HEK293 (cell line): ENCODE measurements at regions not wholly inside any gene's neighbourhood (a gene's known extent, or its start where the extent isn't known, plus 50 kb on each side); places are given as distances from the start of the nearest gene placed in this dataset.

ENCODE experiments used
- CTCF ChIA-PET: fragments of 350-600 bp; formaldehyde crosslinking; extraction: SDS; loops from one replicate; lab custom pipeline; 2021; ENCODE audit warnings: antibody characterized with exemption; lab: Yijun Ruan, JAX
- POLR2A ChIA-PET: fragments of 300-600 bp; formaldehyde crosslinking; extraction: SDS; loops from one replicate; lab custom pipeline; 2020; ENCODE audit warnings: antibody characterized with exemption, inconsistent platforms; lab: Yijun Ruan, JAX
- H3K27ac ChIP-seq: fragments of 200-500 bp; sonication (Bioruptor generic); 2 replicates; pipeline ENCODE4 v1.5.1; 2014; ENCODE audit warnings: low read depth, low read length, control low read depth, inconsistent platforms; ENCODE audit errors: extremely low read depth
- H3K36me3 ChIP-seq, 2 experiments: fragments of 200-500 bp in 1 of 2; sonication (Bioruptor generic) in 1 of 2; 1 replicate in 1 of 2; 2 replicates in 1 of 2; pipeline ENCODE4 v1.5.1; 2014 to 2017; ENCODE audit warnings: inconsistent platforms in 2 of 2, low read length in 2 of 2; ENCODE audit not compliant: control insufficient read depth in 2 of 2, insufficient read depth in 1 of 2
- H3K4me1 ChIP-seq: fragments of 200-500 bp; sonication (Bioruptor generic); 2 replicates; pipeline ENCODE4 v1.5.1; 2014; ENCODE audit warnings: mild to moderate bottlenecking, low read length, inconsistent platforms; ENCODE audit not compliant: control insufficient read depth, insufficient read depth
- H3K4me3 ChIP-seq: 2 replicates; pipeline ENCODE4 v1.5.1; 2011; ENCODE audit warnings: low read depth, mild to moderate bottlenecking, control low read depth, low read length, moderate library complexity
- H3K9me3 ChIP-seq: fragments of 200-500 bp; sonication (Bioruptor generic); 2 replicates; pipeline ENCODE4 v1.5.1; 2014; ENCODE audit warnings: low read depth, low read length, inconsistent platforms; ENCODE audit not compliant: control insufficient read depth, insufficient read depth
- FEZF1 ChIP-seq: fragments of 450-650 bp; formaldehyde crosslinking; IDR thresholded peaks from 2 replicates; pipeline ENCODE4 v1.5.1; 2016; ENCODE audit warnings: missing biosample characterization, missing genetic modification characterization
- HOXD13 ChIP-seq: sonication (generic); formaldehyde crosslinking; IDR thresholded peaks from 2 replicates; pipeline ENCODE4 v1.8.0; 2022; ENCODE audit warnings: missing genetic modification reagents, borderline replicate concordance
- MYNN ChIP-seq: fragments of 450-650 bp; formaldehyde crosslinking; IDR thresholded peaks from 2 replicates; pipeline ENCODE4 v1.5.1; 2016; ENCODE audit warnings: missing biosample characterization, missing genetic modification characterization, borderline replicate concordance
- SETDB1 ChIP-seq: IDR thresholded peaks from one replicate; pipeline ENCODE4 v1.6.1; 2017; ENCODE audit warnings: mild to moderate bottlenecking, low read length, moderate library complexity, mixed read lengths; ENCODE audit not compliant: insufficient read length
- WT1 ChIP-seq: fragments of 450-650 bp; formaldehyde crosslinking; IDR thresholded peaks from 2 replicates; pipeline ENCODE4 v1.5.1; 2016; ENCODE audit warnings: missing biosample characterization, missing genetic modification characterization
- ZEB2 ChIP-seq: fragments of 450-650 bp; formaldehyde crosslinking; IDR thresholded peaks from 2 replicates; pipeline ENCODE4 v1.5.1; 2016; ENCODE audit warnings: missing biosample characterization, missing genetic modification characterization
- ZFP3 ChIP-seq: fragments of 450-650 bp; formaldehyde crosslinking; IDR thresholded peaks from 2 replicates; pipeline ENCODE4 v1.5.1; 2016; ENCODE audit warnings: low read depth, missing biosample characterization, missing genetic modification characterization
- ZFP41 ChIP-seq: fragments of 450-650 bp; formaldehyde crosslinking; IDR thresholded peaks from 2 replicates; pipeline ENCODE4 v1.5.1; 2016; ENCODE audit warnings: missing biosample characterization, missing genetic modification characterization, borderline replicate concordance
- ZNF138 ChIP-seq: fragments of 450-650 bp; formaldehyde crosslinking; IDR thresholded peaks from 2 replicates; pipeline ENCODE4 v1.5.1; 2016; ENCODE audit warnings: missing biosample characterization, missing genetic modification characterization, borderline replicate concordance
- ZNF140 ChIP-seq: fragments of 450-650 bp; formaldehyde crosslinking; IDR thresholded peaks from 2 replicates; pipeline ENCODE4 v1.5.1; 2016; ENCODE audit warnings: missing biosample characterization, missing genetic modification characterization
- ZNF155 ChIP-seq: fragments of 450-650 bp; formaldehyde crosslinking; IDR thresholded peaks from 2 replicates; pipeline ENCODE4 v1.5.1; 2016; ENCODE audit warnings: missing biosample characterization, missing genetic modification characterization
- ZNF223 ChIP-seq: fragments of 450-650 bp; formaldehyde crosslinking; IDR thresholded peaks from 2 replicates; pipeline ENCODE4 v1.5.1; 2016; ENCODE audit warnings: missing biosample characterization, missing genetic modification characterization
- ZNF23 ChIP-seq: fragments of 450-650 bp; formaldehyde crosslinking; IDR thresholded peaks from 2 replicates; pipeline ENCODE4 v1.5.1; 2016; ENCODE audit warnings: missing biosample characterization, missing genetic modification characterization, borderline replicate concordance
- ZNF366 ChIP-seq: fragments of 450-650 bp; formaldehyde crosslinking; conservative IDR thresholded peaks from 2 replicates; pipeline ENCODE4 v1.5.1; 2016; ENCODE audit warnings: missing biosample characterization, missing genetic modification characterization
- ZNF530 ChIP-seq: fragments of 450-650 bp; formaldehyde crosslinking; IDR thresholded peaks from 2 replicates; pipeline ENCODE4 v1.5.1; 2016; ENCODE audit warnings: low read depth, missing biosample characterization, missing genetic modification characterization
- ZNF660 ChIP-seq: fragments of 450-650 bp; IDR thresholded peaks from 2 replicates; pipeline ENCODE4 v1.5.1; 2018; ENCODE audit warnings: missing biosample characterization, mild to moderate bottlenecking, missing genetic modification characterization
- TF ChIP-seq, protein P1 (sequence below): fragments of 450-650 bp; formaldehyde crosslinking; IDR thresholded peaks from 2 replicates; pipeline ENCODE4 v1.5.1; 2016; ENCODE audit warnings: missing biosample characterization, missing genetic modification characterization, borderline replicate concordance
- TF ChIP-seq, protein P2 (sequence below): fragments of 450-650 bp; formaldehyde crosslinking; conservative IDR thresholded peaks from 2 replicates; pipeline ENCODE4 v1.5.1; 2016; ENCODE audit warnings: low read depth, missing biosample characterization, missing genetic modification characterization
- TF ChIP-seq, protein P3 (sequence below): fragments of 450-650 bp; formaldehyde crosslinking; IDR thresholded peaks from 2 replicates; pipeline ENCODE4 v1.5.1; 2016; ENCODE audit warnings: missing biosample characterization, missing genetic modification characterization, low read depth
- TF ChIP-seq, protein P4 (sequence below): fragments of 450-650 bp; formaldehyde crosslinking; conservative IDR thresholded peaks from 2 replicates; pipeline ENCODE4 v1.5.1; 2016; ENCODE audit warnings: low read depth, missing biosample characterization, missing genetic modification characterization

DNA sequence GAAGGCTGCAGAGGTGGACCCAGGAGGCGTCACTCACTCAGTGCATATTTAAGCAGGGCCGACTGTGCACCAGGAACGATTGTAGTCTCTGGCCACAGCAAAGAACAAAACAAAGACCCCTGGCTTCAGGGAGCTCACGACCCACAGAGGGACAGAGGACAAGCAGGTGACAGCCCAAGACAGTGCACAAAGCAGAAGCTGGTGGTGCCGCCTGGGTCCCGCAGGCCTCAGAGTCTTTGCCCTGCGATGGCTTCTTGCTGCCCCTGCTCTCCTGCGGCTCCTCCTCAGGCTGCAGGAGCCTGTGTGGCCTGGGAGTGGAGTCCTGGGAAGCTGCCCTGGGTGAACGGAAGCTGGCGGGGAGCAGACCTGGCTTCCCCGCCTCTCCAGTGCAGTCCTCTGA is 300.0 kb downstream of the PREX1 start:
- POLR2A ChIA-PET, result no interaction called here
- Histone ChIP-seq H3K4me1 (no peaks in the 10 kb centered on the region), H3K27ac (no peak overlapping the region), H3K4me3 (no peak overlapping the region), H3K36me3 (no peaks in the 10 kb centered on the region), H3K9me3 (no peaks in the 10 kb centered on the region)
- TF ChIP-seq, protein P1, sequence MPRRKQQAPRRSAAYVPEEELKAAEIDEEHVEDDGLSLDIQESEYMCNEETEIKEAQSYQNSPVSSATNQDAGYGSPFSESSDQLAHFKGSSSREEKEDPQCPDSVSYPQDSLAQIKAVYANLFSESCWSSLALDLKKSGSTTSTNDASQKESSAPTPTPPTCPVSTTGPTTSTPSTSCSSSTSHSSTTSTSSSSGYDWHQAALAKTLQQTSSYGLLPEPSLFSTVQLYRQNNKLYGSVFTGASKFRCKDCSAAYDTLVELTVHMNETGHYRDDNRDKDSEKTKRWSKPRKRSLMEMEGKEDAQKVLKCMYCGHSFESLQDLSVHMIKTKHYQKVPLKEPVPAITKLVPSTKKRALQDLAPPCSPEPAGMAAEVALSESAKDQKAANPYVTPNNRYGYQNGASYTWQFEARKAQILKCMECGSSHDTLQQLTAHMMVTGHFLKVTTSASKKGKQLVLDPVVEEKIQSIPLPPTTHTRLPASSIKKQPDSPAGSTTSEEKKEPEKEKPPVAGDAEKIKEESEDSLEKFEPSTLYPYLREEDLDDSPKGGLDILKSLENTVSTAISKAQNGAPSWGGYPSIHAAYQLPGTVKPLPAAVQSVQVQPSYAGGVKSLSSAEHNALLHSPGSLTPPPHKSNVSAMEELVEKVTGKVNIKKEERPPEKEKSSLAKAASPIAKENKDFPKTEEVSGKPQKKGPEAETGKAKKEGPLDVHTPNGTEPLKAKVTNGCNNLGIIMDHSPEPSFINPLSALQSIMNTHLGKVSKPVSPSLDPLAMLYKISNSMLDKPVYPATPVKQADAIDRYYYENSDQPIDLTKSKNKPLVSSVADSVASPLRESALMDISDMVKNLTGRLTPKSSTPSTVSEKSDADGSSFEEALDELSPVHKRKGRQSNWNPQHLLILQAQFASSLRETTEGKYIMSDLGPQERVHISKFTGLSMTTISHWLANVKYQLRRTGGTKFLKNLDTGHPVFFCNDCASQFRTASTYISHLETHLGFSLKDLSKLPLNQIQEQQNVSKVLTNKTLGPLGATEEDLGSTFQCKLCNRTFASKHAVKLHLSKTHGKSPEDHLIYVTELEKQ (tag by site-specific recombination), result no peak
- TF ChIP-seq ZEB2, result no peak
- TF ChIP-seq ZNF138 (tag by site-specific recombination), result no peak
- no peak for TF ChIP-seq FEZF1 (tag by site-specific recombination)
- TF ChIP-seq ZNF660 (tag by site-specific recombination), result no peak
- no peak for TF ChIP-seq ZFP41 (tag by site-specific recombination)
- no peak for TF ChIP-seq ZFP3 (tag by site-specific recombination)
- TF ChIP-seq ZNF155 (tag by site-specific recombination), result no peak
- TF ChIP-seq HOXD13 (CRISPR knock-in tag), result no peak
- TF ChIP-seq MYNN (tag by site-specific recombination), result no peak
- TF ChIP-seq ZNF23 (tag by site-specific recombination), result no peak
- CTCF ChIA-PET, result interaction anchor here (1.0 to 1.9 kb wide), 2 partner anchors 93 to 107 kb away, joined by 3 to 6 read pairs; no protein-coding TSS in a partner anchor

DNA sequence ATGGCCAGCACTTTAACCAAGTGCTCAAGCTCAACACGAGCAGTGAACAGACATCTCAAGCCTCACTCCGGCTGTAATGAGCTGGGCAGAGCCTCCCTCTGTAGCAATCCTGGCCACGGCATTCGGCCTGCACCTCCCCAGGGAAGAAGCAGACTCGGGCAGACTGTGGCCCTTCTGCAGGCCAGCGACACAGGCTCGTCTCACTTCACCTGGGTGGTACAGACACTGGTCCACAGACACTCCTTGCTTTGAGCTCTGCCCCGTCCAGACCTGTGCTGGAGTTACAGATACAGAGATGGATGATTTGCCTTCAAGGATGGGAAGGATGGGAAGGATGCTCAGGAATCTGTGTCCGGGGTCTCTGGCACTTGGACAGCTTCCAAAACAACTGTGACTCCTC is 300.9 kb downstream of the PREX1 start:
- TF ChIP-seq ZNF223 (tag by site-specific recombination), result no peak
- TF ChIP-seq WT1 (tag by site-specific recombination), result no peak
- TF ChIP-seq, protein P2, sequence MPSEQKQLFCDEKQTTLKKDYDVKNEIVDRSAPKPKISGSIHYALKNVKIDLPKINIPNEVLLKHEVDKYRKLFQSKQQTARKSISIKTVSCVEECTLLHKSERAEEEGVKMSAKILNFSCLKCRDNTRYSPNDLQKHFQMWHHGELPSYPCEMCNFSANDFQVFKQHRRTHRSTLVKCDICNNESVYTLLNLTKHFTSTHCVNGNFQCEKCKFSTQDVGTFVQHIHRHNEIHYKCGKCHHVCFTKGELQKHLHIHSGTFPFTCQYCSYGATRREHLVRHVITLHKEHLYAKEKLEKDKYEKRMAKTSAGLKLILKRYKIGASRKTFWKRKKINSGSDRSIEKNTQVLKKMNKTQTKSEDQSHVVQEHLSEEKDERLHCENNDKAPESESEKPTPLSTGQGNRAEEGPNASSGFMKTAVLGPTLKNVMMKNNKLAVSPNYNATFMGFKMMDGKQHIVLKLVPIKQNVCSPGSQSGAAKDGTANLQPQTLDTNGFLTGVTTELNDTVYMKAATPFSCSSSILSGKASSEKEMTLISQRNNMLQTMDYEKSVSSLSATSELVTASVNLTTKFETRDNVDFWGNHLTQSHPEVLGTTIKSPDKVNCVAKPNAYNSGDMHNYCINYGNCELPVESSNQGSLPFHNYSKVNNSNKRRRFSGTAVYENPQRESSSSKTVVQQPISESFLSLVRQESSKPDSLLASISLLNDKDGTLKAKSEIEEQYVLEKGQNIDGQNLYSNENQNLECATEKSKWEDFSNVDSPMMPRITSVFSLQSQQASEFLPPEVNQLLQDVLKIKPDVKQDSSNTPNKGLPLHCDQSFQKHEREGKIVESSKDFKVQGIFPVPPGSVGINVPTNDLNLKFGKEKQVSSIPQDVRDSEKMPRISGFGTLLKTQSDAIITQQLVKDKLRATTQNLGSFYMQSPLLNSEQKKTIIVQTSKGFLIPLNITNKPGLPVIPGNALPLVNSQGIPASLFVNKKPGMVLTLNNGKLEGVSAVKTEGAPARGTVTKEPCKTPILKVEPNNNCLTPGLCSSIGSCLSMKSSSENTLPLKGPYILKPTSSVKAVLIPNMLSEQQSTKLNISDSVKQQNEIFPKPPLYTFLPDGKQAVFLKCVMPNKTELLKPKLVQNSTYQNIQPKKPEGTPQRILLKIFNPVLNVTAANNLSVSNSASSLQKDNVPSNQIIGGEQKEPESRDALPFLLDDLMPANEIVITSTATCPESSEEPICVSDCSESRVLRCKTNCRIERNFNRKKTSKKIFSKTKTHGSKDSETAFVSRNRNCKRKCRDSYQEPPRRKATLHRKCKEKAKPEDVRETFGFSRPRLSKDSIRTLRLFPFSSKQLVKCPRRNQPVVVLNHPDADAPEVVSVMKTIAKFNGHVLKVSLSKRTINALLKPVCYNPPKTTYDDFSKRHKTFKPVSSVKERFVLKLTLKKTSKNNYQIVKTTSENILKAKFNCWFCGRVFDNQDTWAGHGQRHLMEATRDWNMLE (tag by site-specific recombination), result no peak
- TF ChIP-seq, protein P3, sequence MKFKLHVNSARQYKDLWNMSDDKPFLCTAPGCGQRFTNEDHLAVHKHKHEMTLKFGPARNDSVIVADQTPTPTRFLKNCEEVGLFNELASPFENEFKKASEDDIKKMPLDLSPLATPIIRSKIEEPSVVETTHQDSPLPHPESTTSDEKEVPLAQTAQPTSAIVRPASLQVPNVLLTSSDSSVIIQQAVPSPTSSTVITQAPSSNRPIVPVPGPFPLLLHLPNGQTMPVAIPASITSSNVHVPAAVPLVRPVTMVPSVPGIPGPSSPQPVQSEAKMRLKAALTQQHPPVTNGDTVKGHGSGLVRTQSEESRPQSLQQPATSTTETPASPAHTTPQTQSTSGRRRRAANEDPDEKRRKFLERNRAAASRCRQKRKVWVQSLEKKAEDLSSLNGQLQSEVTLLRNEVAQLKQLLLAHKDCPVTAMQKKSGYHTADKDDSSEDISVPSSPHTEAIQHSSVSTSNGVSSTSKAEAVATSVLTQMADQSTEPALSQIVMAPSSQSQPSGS (tag by site-specific recombination), result no peak
- TF ChIP-seq, protein P4, sequence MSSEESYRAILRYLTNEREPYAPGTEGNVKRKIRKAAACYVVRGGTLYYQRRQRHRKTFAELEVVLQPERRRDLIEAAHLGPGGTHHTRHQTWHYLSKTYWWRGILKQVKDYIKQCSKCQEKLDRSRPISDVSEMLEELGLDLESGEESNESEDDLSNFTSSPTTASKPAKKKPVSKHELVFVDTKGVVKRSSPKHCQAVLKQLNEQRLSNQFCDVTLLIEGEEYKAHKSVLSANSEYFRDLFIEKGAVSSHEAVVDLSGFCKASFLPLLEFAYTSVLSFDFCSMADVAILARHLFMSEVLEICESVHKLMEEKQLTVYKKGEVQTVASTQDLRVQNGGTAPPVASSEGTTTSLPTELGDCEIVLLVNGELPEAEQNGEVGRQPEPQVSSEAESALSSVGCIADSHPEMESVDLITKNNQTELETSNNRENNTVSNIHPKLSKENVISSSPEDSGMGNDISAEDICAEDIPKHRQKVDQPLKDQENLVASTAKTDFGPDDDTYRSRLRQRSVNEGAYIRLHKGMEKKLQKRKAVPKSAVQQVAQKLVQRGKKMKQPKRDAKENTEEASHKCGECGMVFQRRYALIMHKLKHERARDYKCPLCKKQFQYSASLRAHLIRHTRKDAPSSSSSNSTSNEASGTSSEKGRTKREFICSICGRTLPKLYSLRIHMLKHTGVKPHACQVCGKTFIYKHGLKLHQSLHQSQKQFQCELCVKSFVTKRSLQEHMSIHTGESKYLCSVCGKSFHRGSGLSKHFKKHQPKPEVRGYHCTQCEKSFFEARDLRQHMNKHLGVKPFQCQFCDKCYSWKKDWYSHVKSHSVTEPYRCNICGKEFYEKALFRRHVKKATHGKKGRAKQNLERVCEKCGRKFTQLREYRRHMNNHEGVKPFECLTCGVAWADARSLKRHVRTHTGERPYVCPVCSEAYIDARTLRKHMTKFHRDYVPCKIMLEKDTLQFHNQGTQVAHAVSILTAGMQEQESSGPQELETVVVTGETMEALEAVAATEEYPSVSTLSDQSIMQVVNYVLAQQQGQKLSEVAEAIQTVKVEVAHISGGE (tag by site-specific recombination), result no peak
- TF ChIP-seq ZNF366, result no peak
- TF ChIP-seq ZNF140, result no peak
- no peak for TF ChIP-seq SETDB1
- TF ChIP-seq ZNF530, result no peak
- ChIA-PET POLR2A (no interaction called here), CTCF (interaction anchor here (1.0 to 1.9 kb wide), 2 partner anchors 94 to 108 kb away, joined by 3 to 6 read pairs; no protein-coding TSS in a partner anchor)
- Histone ChIP-seq H3K27ac (no peak overlapping the region), H3K4me1 (no peaks in the 10 kb centered on the region), H3K9me3 (no peaks in the 10 kb centered on the region), H3K4me3 (no peak overlapping the region), H3K36me3 (no peaks in the 10 kb centered on the region)
